Activated CD4-positive, alpha-beta memory T cell treated with anti-CD3 and anti-CD28 coated beads, Interleukin-2, amount 10 ng/mL, durations not matched to agents 7 days and 5 days (primary cell): ENCODE measurements at regions not wholly inside any gene's neighbourhood (a gene's known extent, or its start where the extent isn't known, plus 50 kb on each side); places are given as distances from the start of the nearest gene placed in this dataset.

Experiments
- CTCF ChIA-PET: fragments of 350-600 bp; sonication (Branson Sonifier 250); formaldehyde crosslinking; loops from one replicate; lab custom pipeline; 2021; ENCODE audit warnings: antibody characterized with exemption, inconsistent platforms; lab: Charles Lee
- POLR2A ChIA-PET: fragments of 350-600 bp; sonication (Branson Sonifier 250); formaldehyde crosslinking; loops from one replicate; lab custom pipeline; 2021; ENCODE audit warnings: antibody characterized with exemption; lab: Charles Lee
- DNase-seq: peaks from one replicate; pipeline ENCODE4 v3.0.0-alpha.2; 2020
- H3K27ac Mint-ChIP-seq: one replicate; pipeline ENCODE4 v1.8.0; 2021; ENCODE audit warnings: mild to moderate bottlenecking, mixed read lengths
- H3K27me3 Mint-ChIP-seq: one replicate; pipeline ENCODE4 v1.8.0; 2021; ENCODE audit warnings: mixed read lengths
- H3K36me3 Mint-ChIP-seq: one replicate; pipeline ENCODE4 v1.8.0; 2021; ENCODE audit warnings: low read depth, mixed read lengths
- H3K4me1 Mint-ChIP-seq: one replicate; pipeline ENCODE4 v1.8.0; 2021; ENCODE audit warnings: mixed read lengths
- H3K4me3 Mint-ChIP-seq: one replicate; pipeline ENCODE4 v1.8.0; 2021; ENCODE audit warnings: mild to moderate bottlenecking, mixed read lengths
- H3K9me3 Mint-ChIP-seq: one replicate; pipeline ENCODE4 v1.8.0; 2021; ENCODE audit warnings: mixed read lengths

DNA sequence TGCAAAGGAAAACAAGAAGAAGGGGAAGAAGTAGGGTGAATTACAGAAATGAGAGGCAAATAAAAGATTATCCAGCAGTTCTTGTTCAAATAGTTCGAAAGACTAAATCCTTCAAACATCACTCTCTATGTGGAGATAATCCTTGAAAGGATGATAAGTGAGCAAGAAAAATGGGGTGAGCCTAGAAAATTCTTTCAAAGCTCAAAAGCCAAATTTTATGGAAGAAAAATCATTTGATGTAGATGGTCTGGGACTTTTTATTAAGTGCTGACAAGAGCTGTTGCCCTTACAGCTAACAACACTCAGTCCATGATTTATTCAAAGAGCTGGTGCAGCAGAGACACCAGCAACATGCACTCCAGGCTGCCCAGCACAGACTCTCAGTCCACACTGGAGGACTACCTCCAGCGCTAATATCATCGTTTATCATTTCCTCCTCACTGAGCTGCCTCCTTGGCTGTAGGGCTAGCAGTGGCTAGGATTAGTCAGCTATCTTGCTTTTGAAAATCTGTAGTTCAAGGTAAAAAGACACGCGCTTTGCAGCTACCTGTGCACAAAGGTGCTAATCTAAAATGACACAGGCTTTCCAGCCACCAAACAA is 264.8 kb upstream of the KIF2A start:
- ChIA-PET CTCF (no interaction called here), POLR2A (no interaction called here)
- Mint-ChIP-seq H3K4me1 (no peaks in the 10 kb centered on the region), H3K4me3 (no peak overlapping the region), H3K9me3 (no peaks in the 10 kb centered on the region), H3K27ac (no peak overlapping the region), H3K36me3 (no peaks in the 10 kb centered on the region), H3K27me3 (no peaks in the 10 kb centered on the region)
- DNase-seq: no peak

DNA sequence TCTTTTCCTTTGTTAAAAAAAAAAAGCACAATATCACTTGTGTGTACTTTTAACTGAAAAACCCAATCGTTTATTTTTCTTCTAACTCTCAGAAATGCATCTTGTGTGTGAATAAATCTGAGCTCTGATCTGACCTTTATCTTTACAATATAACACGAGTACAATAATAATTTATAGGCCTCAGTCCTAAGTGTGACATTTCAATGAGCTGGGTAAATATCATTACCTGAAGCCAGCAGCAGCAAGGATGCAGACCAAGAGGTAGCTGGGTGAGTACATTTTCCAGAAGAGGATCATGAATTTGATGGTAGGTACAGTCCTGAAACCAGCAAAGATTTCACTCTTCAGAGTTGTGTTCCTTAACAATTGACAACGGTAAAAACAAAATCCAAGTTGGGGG is 264.0 kb upstream of the KIF2A start:
- no peaks in the 10 kb centered on the region for H3K27me3 Mint-ChIP-seq
- no peak overlapping the region for H3K27ac Mint-ChIP-seq
- no peaks in the 10 kb centered on the region for H3K4me1 Mint-ChIP-seq
- ChIA-PET POLR2A (no interaction called here), CTCF (no interaction called here)
- H3K36me3 Mint-ChIP-seq: no peaks in the 10 kb centered on the region
- H3K9me3 Mint-ChIP-seq: no peaks in the 10 kb centered on the region
- DNase-seq: no peak
- H3K4me3 Mint-ChIP-seq: no peak overlapping the region

DNA sequence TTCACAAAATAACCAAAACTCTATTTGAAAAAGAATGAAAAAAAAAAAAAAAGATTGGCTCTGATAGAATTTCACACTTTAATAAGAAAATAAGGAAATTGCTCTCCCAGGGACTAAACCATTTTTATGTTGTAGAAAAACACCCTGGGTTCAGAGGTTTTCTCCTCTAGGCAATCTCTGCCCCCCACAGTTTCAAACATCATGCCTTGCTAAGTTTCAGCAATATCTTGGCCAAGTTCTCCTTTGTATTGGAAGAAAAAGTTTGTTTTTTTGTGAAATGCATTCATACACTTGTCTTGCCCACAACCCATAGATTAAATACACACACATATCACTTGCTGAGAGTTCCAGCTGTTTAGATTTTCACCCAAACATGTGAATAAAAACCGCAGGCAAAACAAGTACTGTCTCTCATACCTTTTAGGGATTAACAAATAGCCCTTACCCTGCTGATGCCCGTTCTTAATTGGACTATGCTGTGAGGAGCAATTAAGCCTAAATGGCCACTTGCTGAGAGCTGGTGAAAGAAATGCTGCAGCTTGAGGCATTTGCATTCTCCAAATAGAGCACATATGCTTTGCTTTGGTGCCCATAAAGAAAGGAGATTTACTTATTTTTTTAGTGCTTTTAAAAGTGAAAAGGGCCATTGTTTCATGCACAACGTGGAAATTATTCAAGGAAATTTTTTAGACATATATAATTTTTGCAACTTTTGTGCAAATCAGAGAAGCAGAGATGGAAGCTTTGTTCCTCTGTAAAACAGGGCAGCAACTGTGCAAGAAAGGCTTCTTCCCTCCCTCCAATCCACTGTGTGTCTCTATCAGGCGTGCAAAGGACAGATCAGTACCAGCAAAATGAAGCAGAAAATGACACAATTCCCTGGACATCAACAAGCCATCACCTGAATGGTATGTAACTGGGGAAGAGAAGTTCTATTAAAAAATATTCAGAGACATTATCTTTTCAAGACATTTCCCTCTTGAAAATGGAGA is 262.4 kb upstream of the KIF2A start:
- H3K27me3 Mint-ChIP-seq: peaks cover 5% of the 10 kb centered on the region
- no peak for DNase-seq
- H3K27ac Mint-ChIP-seq: no peak overlapping the region
- ChIA-PET CTCF (no interaction called here), POLR2A (no interaction called here)
- no peaks in the 10 kb centered on the region for H3K36me3 Mint-ChIP-seq
- H3K9me3 Mint-ChIP-seq: no peaks in the 10 kb centered on the region
- H3K4me1 Mint-ChIP-seq: no peaks in the 10 kb centered on the region
- H3K4me3 Mint-ChIP-seq: no peak overlapping the region

DNA sequence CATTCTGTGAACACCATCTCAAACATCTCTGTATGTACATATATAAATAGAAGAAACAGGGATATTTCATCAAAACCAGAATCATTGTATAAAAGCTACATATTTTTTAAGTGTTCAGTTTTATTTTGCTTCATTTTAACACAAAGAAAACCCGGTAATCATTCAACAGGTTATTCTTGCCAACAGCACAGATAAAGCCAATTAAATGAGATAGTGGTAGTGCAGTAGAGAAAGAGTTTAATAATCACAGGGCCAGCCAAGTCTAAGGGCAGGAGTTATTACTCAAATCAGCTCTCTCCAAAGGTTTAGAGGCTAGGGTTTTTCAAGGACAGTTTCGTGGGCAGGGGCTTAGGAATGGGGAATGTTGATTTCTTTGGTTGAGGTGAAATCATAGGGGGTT is 261.0 kb upstream of the KIF2A start:
- no peaks in the 10 kb centered on the region for H3K36me3 Mint-ChIP-seq
- DNase-seq: no peak
- ChIA-PET CTCF (no interaction called here), POLR2A (no interaction called here)
- H3K4me1 Mint-ChIP-seq: no peaks in the 10 kb centered on the region
- no peak overlapping the region for H3K4me3 Mint-ChIP-seq
- H3K9me3 Mint-ChIP-seq: no peaks in the 10 kb centered on the region
- H3K27me3 Mint-ChIP-seq: peaks cover 7% of the 10 kb centered on the region
- no peak overlapping the region for H3K27ac Mint-ChIP-seq

DNA sequence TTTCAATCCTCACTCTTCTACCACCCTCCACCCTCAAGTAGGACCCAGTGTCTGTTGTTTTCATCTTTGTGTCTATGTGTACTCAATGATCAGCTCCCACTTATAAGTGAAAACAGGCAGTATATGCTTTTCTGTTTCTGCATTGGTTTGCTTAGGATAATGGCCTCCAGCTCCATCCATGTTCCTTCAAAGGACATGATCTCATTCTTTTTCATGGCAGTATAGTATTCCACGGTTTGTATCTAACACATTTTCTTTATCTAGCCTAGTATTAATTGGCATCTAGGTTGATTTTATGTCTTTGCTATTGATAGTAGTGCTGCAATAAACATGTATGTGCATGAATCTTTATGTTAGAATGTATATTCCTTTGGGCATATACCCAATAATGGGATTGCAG is 259.8 kb upstream of the KIF2A start:
- H3K27me3 Mint-ChIP-seq: peaks cover 10% of the 10 kb centered on the region
- H3K36me3 Mint-ChIP-seq: no peaks in the 10 kb centered on the region
- no peaks in the 10 kb centered on the region for H3K4me1 Mint-ChIP-seq
- ChIA-PET CTCF (no interaction called here), POLR2A (no interaction called here)
- H3K9me3 Mint-ChIP-seq: no peaks in the 10 kb centered on the region
- no peak overlapping the region for H3K4me3 Mint-ChIP-seq
- DNase-seq: no peak
- H3K27ac Mint-ChIP-seq: no peak overlapping the region

DNA sequence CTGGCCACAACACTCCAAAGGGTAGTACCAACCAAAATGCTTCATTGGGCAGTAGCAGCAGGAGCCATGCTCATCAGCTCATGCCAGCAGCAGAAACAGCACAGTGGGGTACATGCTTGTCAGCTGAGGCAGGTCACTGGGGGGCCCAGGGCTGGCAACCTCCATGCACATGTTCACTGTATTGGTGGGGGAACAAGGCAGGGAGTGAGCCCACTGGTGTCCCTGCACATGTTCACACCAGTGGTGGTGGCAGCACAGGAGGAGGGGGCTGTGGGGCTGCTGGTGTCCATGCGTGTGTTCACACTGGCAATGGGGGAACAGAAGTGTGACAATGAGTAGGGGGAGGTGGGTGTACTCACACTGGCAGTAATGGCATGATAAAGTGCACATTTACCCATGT is 254.3 kb upstream of the KIF2A start:
- POLR2A ChIA-PET: no interaction called here
- Mint-ChIP-seq H3K27ac (no peak overlapping the region), H3K27me3 (peaks cover 10% of the 10 kb centered on the region), H3K4me1 (no peaks in the 10 kb centered on the region), H3K4me3 (no peak overlapping the region), H3K36me3 (no peaks in the 10 kb centered on the region), H3K9me3 (no peaks in the 10 kb centered on the region)
- DNase-seq: no peak
- CTCF ChIA-PET: no interaction called here

DNA sequence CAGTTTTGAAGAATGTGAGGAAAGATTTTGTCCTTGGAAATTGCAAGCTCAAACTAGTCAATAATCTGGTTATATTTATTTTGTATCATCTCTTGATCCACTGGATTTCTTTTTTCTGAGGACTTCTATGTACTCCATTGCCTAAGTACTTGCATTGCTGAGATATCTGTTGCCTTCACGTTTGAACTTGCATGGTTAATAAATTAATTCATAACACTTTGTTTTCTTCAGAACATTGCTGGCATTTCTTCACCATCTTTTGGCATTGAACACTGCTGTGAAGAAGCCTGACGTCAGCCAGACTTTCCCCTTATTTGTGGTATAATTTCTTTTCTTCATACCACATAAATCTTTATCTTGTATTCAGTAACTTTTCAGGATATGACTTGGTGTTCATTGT is 246.0 kb upstream of the KIF2A start:
- POLR2A ChIA-PET: no interaction called here
- Mint-ChIP-seq H3K4me1 (no peaks in the 10 kb centered on the region), H3K4me3 (no peak overlapping the region), H3K36me3 (no peaks in the 10 kb centered on the region), H3K27ac (no peak overlapping the region), H3K9me3 (no peaks in the 10 kb centered on the region), H3K27me3 (no peaks in the 10 kb centered on the region)
- DNase-seq: no peak
- CTCF ChIA-PET: no interaction called here

DNA sequence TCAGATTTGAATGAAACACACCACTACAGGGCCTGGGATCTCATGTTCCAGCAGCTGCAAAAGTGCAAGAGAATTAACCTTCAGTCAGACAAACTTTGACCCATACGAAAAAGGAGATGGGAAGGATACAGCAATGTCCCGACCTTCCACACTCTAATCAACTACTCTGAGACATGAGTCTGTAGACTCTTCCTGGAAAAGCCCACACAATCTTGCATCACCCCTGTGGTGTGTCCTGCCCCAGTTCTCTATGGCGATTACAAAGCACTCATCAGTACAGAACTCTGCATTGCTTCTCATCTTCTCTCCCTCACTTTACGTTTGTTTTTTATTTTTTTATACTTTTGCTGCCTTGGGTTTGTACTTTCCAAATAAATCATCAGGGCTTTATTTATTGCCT is 241.0 kb upstream of the KIF2A start:
- Mint-ChIP-seq H3K4me1 (no peaks in the 10 kb centered on the region), H3K4me3 (no peak overlapping the region), H3K36me3 (no peaks in the 10 kb centered on the region), H3K27me3 (no peaks in the 10 kb centered on the region), H3K27ac (no peak overlapping the region), H3K9me3 (no peaks in the 10 kb centered on the region)
- ChIA-PET POLR2A (no interaction called here), CTCF (no interaction called here)
- DNase-seq: no peak

DNA sequence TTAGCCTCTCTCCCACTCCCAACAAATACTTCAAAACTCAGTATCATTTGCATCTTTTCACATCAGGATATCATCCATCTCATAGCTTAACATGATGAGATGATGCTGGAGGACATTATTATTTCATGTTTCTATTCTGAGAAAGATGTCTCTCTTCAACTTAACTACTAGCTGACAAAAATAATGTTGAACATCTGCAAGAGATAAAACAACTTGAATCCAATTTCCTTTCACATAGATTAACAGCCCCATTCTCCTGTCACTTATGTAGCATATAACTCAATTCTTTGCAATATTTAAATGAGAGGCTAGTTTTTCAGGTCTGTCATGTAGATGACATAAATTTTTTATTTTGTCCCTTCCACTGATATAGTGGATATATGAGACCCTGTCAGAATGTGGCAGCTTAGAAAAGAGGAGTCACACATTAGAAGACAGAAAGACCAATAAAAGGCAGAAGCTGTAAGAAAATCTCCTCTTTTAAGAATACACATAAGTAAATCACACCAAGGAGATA is 239.2 kb upstream of the KIF2A start:
- no peaks in the 10 kb centered on the region for H3K4me1 Mint-ChIP-seq
- no peak overlapping the region for H3K4me3 Mint-ChIP-seq
- H3K9me3 Mint-ChIP-seq: no peaks in the 10 kb centered on the region
- no peak overlapping the region for H3K27ac Mint-ChIP-seq
- no peak for DNase-seq
- H3K36me3 Mint-ChIP-seq: no peaks in the 10 kb centered on the region
- CTCF ChIA-PET: interaction anchor here (1.5 kb wide), 1 partner anchor 8 kb away, joined by 3 read pairs; no protein-coding TSS in a partner anchor
- no peaks in the 10 kb centered on the region for H3K27me3 Mint-ChIP-seq
- POLR2A ChIA-PET: no interaction called here

DNA sequence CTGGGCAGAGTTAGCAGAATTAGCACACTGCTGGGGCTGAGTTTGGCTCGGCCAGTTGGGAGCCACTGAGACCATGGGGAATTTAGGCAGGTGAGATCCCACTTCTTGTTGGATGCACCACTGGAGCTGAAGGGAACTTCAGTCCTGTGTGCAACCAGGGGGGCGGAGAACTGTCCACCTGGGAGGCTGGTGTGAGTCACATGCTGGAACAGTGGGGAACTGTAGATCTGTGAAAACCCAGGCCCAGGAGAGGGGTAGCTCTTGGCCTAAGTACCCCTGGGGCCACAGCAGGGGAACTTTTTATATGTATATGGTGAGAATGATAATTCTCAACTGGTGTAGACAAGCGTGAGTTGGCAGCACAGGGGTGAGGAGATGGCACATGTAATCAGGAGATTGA is 237.5 kb upstream of the KIF2A start:
- Mint-ChIP-seq H3K36me3 (no peaks in the 10 kb centered on the region), H3K27me3 (no peaks in the 10 kb centered on the region), H3K4me3 (no peak overlapping the region), H3K4me1 (no peaks in the 10 kb centered on the region), H3K9me3 (no peaks in the 10 kb centered on the region), H3K27ac (no peak overlapping the region)
- ChIA-PET POLR2A (no interaction called here), CTCF (no interaction called here)
- DNase-seq: no peak

DNA sequence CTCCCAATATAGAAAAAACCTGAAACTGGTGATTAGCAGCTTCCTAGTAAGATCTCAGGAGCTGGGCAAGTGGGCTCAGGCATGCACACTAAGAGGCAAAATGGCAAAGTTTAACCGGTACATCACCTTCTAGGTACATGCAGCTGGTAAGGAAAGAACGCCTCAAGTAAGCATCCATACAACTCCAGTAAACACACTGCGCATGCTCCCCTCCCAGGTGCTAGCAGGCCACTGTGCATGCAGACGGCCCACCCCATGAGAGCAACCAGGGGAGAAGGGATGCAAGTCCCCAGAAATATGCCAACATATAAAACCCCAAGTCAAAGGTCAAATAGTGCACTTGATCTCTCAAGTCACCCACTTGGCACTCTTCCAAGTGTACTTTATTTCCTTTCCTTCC is 228.6 kb upstream of the KIF2A start:
- POLR2A ChIA-PET: no interaction called here
- Mint-ChIP-seq H3K9me3 (no peaks in the 10 kb centered on the region), H3K4me3 (no peak overlapping the region), H3K27me3 (no peaks in the 10 kb centered on the region), H3K4me1 (no peaks in the 10 kb centered on the region), H3K36me3 (no peaks in the 10 kb centered on the region), H3K27ac (no peak overlapping the region)
- CTCF ChIA-PET: no interaction called here
- DNase-seq: no peak

DNA sequence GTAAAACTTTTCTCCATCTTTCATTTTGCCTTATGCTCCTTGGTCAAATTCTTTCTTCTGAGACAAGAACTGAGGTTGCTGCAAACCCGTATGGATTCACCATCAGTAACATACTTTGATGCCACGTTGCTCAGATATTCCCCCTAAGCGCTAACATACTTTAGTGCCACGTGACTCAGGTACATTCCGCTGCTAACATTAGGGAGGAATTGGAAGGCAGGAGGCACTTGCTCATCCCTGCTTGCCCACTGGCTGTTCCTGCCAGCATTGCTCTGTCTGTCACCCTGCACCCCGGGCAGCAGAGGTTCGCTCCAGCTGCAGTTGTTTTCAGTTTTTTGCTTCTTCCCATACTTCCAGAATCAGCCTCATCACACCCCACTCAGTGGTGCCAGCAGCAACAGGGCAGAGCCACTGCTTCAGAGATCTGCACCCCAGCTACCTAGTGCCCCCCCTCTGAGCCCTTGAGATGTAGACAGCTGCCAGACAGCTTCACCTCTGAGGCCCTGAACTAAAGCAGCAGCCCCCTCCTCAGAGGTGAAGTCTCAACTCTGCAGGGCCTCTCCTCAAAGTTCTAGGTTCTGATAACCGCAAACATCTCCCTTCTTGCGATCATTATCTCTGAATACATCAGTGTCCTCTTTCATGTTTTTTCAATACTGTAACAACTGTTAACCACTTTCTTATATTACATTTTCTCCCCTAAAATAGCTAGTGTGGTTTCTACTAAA is 228.0 kb upstream of the KIF2A start:
- no peaks in the 10 kb centered on the region for H3K9me3 Mint-ChIP-seq
- ChIA-PET POLR2A (no interaction called here), CTCF (no interaction called here)
- H3K4me1 Mint-ChIP-seq: no peaks in the 10 kb centered on the region
- no peak overlapping the region for H3K27ac Mint-ChIP-seq
- H3K36me3 Mint-ChIP-seq: no peaks in the 10 kb centered on the region
- no peaks in the 10 kb centered on the region for H3K27me3 Mint-ChIP-seq
- no peak overlapping the region for H3K4me3 Mint-ChIP-seq
- no peak for DNase-seq

DNA sequence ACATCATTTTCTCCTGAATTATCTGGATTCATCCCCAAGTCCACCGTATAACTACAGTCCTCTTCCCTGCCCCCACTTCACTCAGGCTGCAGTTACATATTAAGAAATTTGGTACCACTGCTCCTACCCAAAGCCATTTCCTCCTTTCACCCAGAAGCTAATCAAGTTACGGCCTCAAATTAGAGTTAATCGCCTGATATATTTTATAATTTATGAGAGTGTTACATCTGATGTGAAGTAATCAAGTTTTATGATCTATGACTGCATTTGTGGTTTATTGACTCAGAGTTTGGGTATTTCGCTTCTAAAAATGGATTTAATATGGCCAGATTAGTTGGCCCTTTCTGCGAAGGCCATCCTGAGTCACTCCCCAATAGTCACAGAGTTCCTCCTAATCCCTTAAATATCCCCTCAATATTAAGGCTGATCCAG is 223.6 kb upstream of the KIF2A start:
- DNase-seq: no peak
- no peaks in the 10 kb centered on the region for H3K9me3 Mint-ChIP-seq
- ChIA-PET POLR2A (no interaction called here), CTCF (no interaction called here)
- H3K27me3 Mint-ChIP-seq: no peaks in the 10 kb centered on the region
- no peaks in the 10 kb centered on the region for H3K4me1 Mint-ChIP-seq
- no peaks in the 10 kb centered on the region for H3K36me3 Mint-ChIP-seq
- no peak overlapping the region for H3K27ac Mint-ChIP-seq
- no peak overlapping the region for H3K4me3 Mint-ChIP-seq
